HEK293T (cell line): ENCODE measurements at regions not wholly inside any gene's neighbourhood (a gene's known extent, or its start where the extent isn't known, plus 50 kb on each side); places are given as distances from the start of the nearest gene placed in this dataset.

Experiments used
- FOXK2 ChIP-seq: fragments of 450-650 bp; IDR thresholded peaks from 2 replicates; pipeline ENCODE4 v1.6.1; 2016; ENCODE audit warnings: mild to moderate bottlenecking
- HDGF ChIP-seq: fragments of 450-650 bp; IDR thresholded peaks from 2 replicates; pipeline ENCODE4 v1.6.1; 2017; ENCODE audit warnings: antibody characterized with exemption, borderline replicate concordance
- L3MBTL2 ChIP-seq: fragments of 450-650 bp; conservative IDR thresholded peaks from 2 replicates; pipeline ENCODE4 v1.6.1; 2016; ENCODE audit warnings: mild to moderate bottlenecking
- PKNOX1 ChIP-seq: fragments of 450-650 bp; IDR thresholded peaks from 2 replicates; pipeline ENCODE4 v1.6.1; 2016
- SP1 ChIP-seq: fragments of 450-650 bp; IDR thresholded peaks from 2 replicates; pipeline ENCODE4 v1.6.1; 2017
- SUZ12 ChIP-seq: fragments of 450-650 bp; IDR thresholded peaks from 2 replicates; pipeline ENCODE4 v1.6.1; 2016; ENCODE audit warnings: mild to moderate bottlenecking
- TARDBP ChIP-seq: fragments of 450-650 bp; IDR thresholded peaks from 2 replicates; pipeline ENCODE4 v1.6.1; 2016

DNA sequence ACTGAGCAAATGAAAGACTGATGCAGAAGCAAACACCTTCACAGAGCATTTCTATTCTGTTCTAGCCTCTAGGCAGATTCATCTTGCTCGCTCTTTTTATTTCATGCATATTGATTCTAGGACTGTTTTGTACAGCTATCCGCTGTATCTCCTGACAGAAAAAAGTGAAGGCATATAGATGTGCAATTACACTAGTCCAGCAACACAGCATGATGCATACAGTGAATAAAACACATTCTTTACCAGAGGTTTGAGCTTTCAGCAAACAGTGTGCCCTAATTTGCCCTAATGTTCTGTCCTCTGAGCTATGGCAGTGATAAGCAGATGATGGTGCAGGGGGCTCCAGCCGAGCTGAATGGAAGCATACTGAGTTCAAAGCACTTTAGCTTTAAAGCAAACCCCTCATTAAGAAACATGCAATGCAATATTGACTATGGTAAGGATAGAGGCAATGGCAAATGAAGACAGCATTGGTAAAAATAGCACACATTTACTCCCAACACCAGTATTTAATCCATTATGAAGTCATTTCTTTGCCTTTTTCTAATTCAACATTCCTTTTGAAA lies 141.2 kb upstream of the RGPD4 start:
- TF ChIP-seq SP1 (no peak), HDGF (no peak), SUZ12 (no peak), PKNOX1 (no peak), FOXK2 (no peak), L3MBTL2 (no peak), TARDBP (no peak)
